Hepatocyte (in vitro differentiated cells): ENCODE measurements at regions not wholly inside any gene's neighbourhood (a gene's known extent, or its start where the extent isn't known, plus 50 kb on each side); places are given as distances from the start of the nearest gene placed in this dataset.

Source experiments
- DNase-seq: peaks from one replicate; pipeline ENCODE4 v3.0.0-alpha.2; 2016; ENCODE audit warnings: low spot score
- H2AFZ ChIP-seq: fragments of 200-600 bp; sonication (generic); 2 replicates; pipeline ENCODE4 v1.6.0; 2016; ENCODE audit warnings: antibody characterized with exemption, mild to moderate bottlenecking
- H3K27ac ChIP-seq: fragments of 200-600 bp; sonication (generic); 2 replicates; pipeline ENCODE4 v1.5.1; 2016; ENCODE audit warnings: mild to moderate bottlenecking
- H3K27me3 ChIP-seq: fragments of 200-600 bp; sonication (generic); 2 replicates; pipeline ENCODE4 v1.6.1; 2016
- H3K36me3 ChIP-seq: fragments of 200-600 bp; sonication (generic); replicated peaks from 2 replicates; pipeline ENCODE4 v1.5.1; 2016; ENCODE audit warnings: low read depth; ENCODE audit not compliant: insufficient read depth
- H3K4me1 ChIP-seq: fragments of 200-600 bp; sonication (generic); 2 replicates; pipeline ENCODE4 v1.5.1; 2016; ENCODE audit warnings: mild to moderate bottlenecking, moderate library complexity; ENCODE audit not compliant: insufficient read depth
- H3K4me2 ChIP-seq: fragments of 200-600 bp; sonication (generic); 2 replicates; pipeline ENCODE4 v1.6.0; 2016
- H3K4me3 ChIP-seq: fragments of 200-600 bp; sonication (generic); 2 replicates; pipeline ENCODE4 v1.5.1; 2016; ENCODE audit warnings: mild to moderate bottlenecking
- H3K79me2 ChIP-seq: fragments of 200-600 bp; sonication (generic); 2 replicates; pipeline ENCODE4 v1.6.0; 2017; ENCODE audit warnings: mild to moderate bottlenecking
- H3K9me2 ChIP-seq: fragments of 200-600 bp; sonication (generic); replicated peaks from 2 replicates; pipeline ENCODE4 v1.6.0; 2017; ENCODE audit warnings: mild to moderate bottlenecking; ENCODE audit not compliant: insufficient read depth
- H3K9me3 ChIP-seq: fragments of 200-600 bp; sonication (generic); 2 replicates; pipeline ENCODE4 v1.5.1; 2016; ENCODE audit warnings: low read depth, mild to moderate bottlenecking
- H4K20me1 ChIP-seq: fragments of 200-600 bp; sonication (generic); 2 replicates; pipeline ENCODE4 v1.6.0; 2016; ENCODE audit warnings: mild to moderate bottlenecking; ENCODE audit not compliant: insufficient read depth, poor library complexity, severe bottlenecking
- CTCF ChIP-seq: fragments of 200-600 bp; sonication (generic); IDR thresholded peaks from 2 replicates; pipeline ENCODE4 v1.5.1; 2016; ENCODE audit warnings: antibody characterized with exemption, mild to moderate bottlenecking; ENCODE audit not compliant: poor library complexity
- EZH2 ChIP-seq: fragments of 200-600 bp; sonication (generic); IDR thresholded peaks from 2 replicates; pipeline ENCODE4 v1.6.1; 2016; ENCODE audit warnings: antibody characterized with exemption, mild to moderate bottlenecking, borderline replicate concordance
- EZH2phosphoT487 ChIP-seq: fragments of 200-600 bp; sonication (generic); IDR thresholded peaks from one replicate; pipeline ENCODE4 v1.6.1; 2018; ENCODE audit warnings: antibody characterized with exemption, mild to moderate bottlenecking, low read depth, moderate library complexity; ENCODE audit not compliant: unreplicated experiment, severe bottlenecking
- WGBS: methylation state at CpG from one replicate; pipeline ENCODE4 v1.1.6; 2016; ENCODE audit warnings: low lambda C conversion rate; ENCODE audit errors: missing lambda C conversion rate; 5-methylcytosine and 5-hydroxymethylcytosine counted together

- no peak for TF ChIP-seq EZH2
- TF ChIP-seq CTCF = no peak
- TF ChIP-seq EZH2phosphoT487 = no peak
- H3K9me2 ChIP-seq = no peaks in the 10 kb centered on the region
These were observed 202.8 kb downstream of the AUH start for GRCh38 chr9:91158946-91159345.

GRCh38 chr9:91159664-91160121, 202.0 kb downstream of the AUH start:
- Histone ChIP-seq H3K27ac (no peak overlapping the region), H3K79me2 (no peaks in the 10 kb centered on the region), H3K4me1 (peaks cover 25% of the 10 kb centered on the region), H3K36me3 (no peaks in the 10 kb centered on the region), H3K27me3 (no peaks in the 10 kb centered on the region), H3K4me2 (no peak overlapping the region), H3K9me2 (no peaks in the 10 kb centered on the region), H2AFZ (no peak overlapping the region), H3K4me3 (no peak overlapping the region), H3K9me3 (no peaks in the 10 kb centered on the region), H4K20me1 (no peaks in the 10 kb centered on the region)
- DNase-seq = no peak
- TF ChIP-seq EZH2phosphoT487 = no peak
- WGBS = 95% methylated on average over 16 of the region's 27 CpGs

More at GRCh38 chr9:91158946-91159345, 202.8 kb downstream of the AUH start:
- Histone ChIP-seq H3K4me3 (no peak overlapping the region), H3K4me1 (peaks cover 18% of the 10 kb centered on the region), H3K36me3 (no peaks in the 10 kb centered on the region), H3K27me3 (no peaks in the 10 kb centered on the region), H3K4me2 (no peak overlapping the region), H3K27ac (no peak overlapping the region), H2AFZ (no peak overlapping the region), H3K9me3 (no peaks in the 10 kb centered on the region), H3K79me2 (no peaks in the 10 kb centered on the region), H4K20me1 (no peaks in the 10 kb centered on the region)
- 73% methylated on average over 3 of the region's 3 CpGs for WGBS
- DNase-seq = no peak

- DNase-seq = no peak
- Histone ChIP-seq H3K36me3 (no peaks in the 10 kb centered on the region), H3K79me2 (no peaks in the 10 kb centered on the region), H3K4me3 (no peak overlapping the region), H2AFZ (no peak overlapping the region), H3K27ac (no peak overlapping the region), H3K9me3 (no peaks in the 10 kb centered on the region), H4K20me1 (no peaks in the 10 kb centered on the region), H3K27me3 (no peaks in the 10 kb centered on the region), H3K9me2 (no peaks in the 10 kb centered on the region), H3K4me1 (peaks cover 29% of the 10 kb centered on the region), H3K4me2 (no peak overlapping the region)
- TF ChIP-seq EZH2 = no peak
- no peak for TF ChIP-seq CTCF
- no peak for TF ChIP-seq EZH2phosphoT487
- WGBS = 97% methylated on average over 19 of the region's 22 CpGs
These were observed 201.5 kb downstream of the AUH start for GRCh38 chr9:91160181-91160580.

- no peaks in the 10 kb centered on the region for H3K27me3 ChIP-seq
- no peaks in the 10 kb centered on the region for H3K79me2 ChIP-seq
- H3K36me3 ChIP-seq = no peaks in the 10 kb centered on the region
- no peaks in the 10 kb centered on the region for H4K20me1 ChIP-seq
- no peak overlapping the region for H3K4me2 ChIP-seq
- H3K27ac ChIP-seq = no peak overlapping the region
- no peak overlapping the region for H2AFZ ChIP-seq
- H3K4me1 ChIP-seq = peaks cover 35% of the 10 kb centered on the region
- H3K9me3 ChIP-seq = no peaks in the 10 kb centered on the region
- TF ChIP-seq EZH2phosphoT487 (no peak), CTCF (no peak), EZH2 (no peak)
- no peak overlapping the region for H3K4me3 ChIP-seq
- no peak for DNase-seq
- H3K9me2 ChIP-seq = no peaks in the 10 kb centered on the region
- WGBS = 95% methylated on average over 21 of the region's 31 CpGs
These were observed 200.9 kb downstream of the AUH start for GRCh38 chr9:91160599-91161464.
